ENCODE measurements at regions not wholly inside any gene's neighbourhood (a gene's known extent, or its start where the extent isn't known, plus 50 kb on each side); places are given as distances from the start of the nearest gene placed in this dataset.

DNA sequence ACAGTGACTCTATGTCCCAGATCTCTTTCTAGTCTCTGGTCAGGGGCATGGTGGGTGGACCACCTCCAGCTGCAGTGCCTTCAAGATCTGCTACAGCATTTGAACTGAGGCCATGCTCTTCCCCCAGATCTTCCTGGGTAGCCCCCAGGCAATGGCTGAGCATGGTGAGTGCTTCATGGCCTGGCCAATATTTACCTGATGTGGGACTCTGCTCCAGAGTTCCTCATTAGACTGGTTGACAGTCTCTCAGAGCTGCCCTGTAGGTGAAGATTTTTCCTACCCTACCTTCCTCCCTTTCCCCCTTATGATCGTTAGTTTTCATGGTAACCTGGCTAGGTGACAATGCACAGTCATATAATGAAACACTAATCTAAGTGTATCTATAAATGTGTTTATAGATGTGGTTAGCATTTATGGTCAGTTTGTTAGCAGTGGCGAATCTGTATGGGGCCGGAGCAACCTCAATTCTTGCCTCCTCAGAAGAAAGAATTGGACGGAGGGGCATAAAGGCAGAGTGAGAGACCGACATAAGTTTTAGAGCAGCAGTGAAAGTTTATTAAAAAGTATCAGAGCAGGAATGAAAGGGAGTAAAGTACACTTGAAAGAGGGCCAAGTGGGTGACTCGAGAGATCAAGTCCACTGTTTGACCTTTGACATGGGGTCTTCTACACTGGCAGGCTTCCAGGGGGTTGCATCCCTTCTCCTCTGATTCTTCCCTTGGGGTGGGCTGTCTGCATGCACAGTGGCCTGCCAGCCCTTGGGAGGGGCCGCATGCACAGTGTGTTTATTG, 256.3 kb downstream of the CD83 start:
- TF ChIP-seq, protein P1, sequence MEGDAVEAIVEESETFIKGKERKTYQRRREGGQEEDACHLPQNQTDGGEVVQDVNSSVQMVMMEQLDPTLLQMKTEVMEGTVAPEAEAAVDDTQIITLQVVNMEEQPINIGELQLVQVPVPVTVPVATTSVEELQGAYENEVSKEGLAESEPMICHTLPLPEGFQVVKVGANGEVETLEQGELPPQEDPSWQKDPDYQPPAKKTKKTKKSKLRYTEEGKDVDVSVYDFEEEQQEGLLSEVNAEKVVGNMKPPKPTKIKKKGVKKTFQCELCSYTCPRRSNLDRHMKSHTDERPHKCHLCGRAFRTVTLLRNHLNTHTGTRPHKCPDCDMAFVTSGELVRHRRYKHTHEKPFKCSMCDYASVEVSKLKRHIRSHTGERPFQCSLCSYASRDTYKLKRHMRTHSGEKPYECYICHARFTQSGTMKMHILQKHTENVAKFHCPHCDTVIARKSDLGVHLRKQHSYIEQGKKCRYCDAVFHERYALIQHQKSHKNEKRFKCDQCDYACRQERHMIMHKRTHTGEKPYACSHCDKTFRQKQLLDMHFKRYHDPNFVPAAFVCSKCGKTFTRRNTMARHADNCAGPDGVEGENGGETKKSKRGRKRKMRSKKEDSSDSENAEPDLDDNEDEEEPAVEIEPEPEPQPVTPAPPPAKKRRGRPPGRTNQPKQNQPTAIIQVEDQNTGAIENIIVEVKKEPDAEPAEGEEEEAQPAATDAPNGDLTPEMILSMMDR (tag by site-specific recombination; IDR thresholded peaks at IDR 0.05) = no peak
- TF ChIP-seq ZNF274 (IDR thresholded peaks at IDR 0.05; ENCODE audit: low read length) (no peak), ZNF274 (tag by site-specific recombination; IDR thresholded peaks at IDR 0.05; ENCODE audit: borderline replicate concordance) (no peak)
